Loucy (cell line): ENCODE measurements at regions not wholly inside any gene's neighbourhood (a gene's known extent, or its start where the extent isn't known, plus 50 kb on each side); places are given as distances from the start of the nearest gene placed in this dataset.

Source experiments
- H2AFZ ChIP-seq: fragments of 200-600 bp; sonication (generic); 2 replicates; pipeline ENCODE4 v1.6.0; 2016; ENCODE audit warnings: antibody characterized with exemption, mild to moderate bottlenecking, low read length, moderate library complexity
- H3F3A ChIP-seq: fragments of 200-600 bp; 2 replicates; pipeline ENCODE4 v1.6.0; 2016; ENCODE audit warnings: antibody characterized with exemption, low read depth, mild to moderate bottlenecking
- H3K27me3 ChIP-seq: fragments of 200-600 bp; sonication (generic); 2 replicates; pipeline ENCODE4 v1.6.1; 2014; ENCODE audit warnings: low read length, mild to moderate bottlenecking; ENCODE audit not compliant: insufficient read depth, poor library complexity, severe bottlenecking
- H3K36me3 ChIP-seq: fragments of 200-600 bp; sonication (generic); 2 replicates; pipeline ENCODE4 v1.6.1; 2016; ENCODE audit warnings: low read length; ENCODE audit not compliant: insufficient read depth
- H3K4me1 ChIP-seq: fragments of 200-600 bp; sonication (generic); 2 replicates; pipeline ENCODE4 v1.5.1; 2014; ENCODE audit warnings: low read length, mild to moderate bottlenecking; ENCODE audit not compliant: insufficient read depth, poor library complexity, severe bottlenecking
- H3K4me2 ChIP-seq: fragments of 200-600 bp; sonication (generic); 2 replicates; pipeline ENCODE4 v1.6.0; 2014; ENCODE audit warnings: antibody characterized with exemption, low read length, low read depth, mild to moderate bottlenecking; ENCODE audit not compliant: poor library complexity, severe bottlenecking
- H3K4me3 ChIP-seq: fragments of 200-600 bp; sonication (generic); 2 replicates; pipeline ENCODE4 v1.5.1; 2014; ENCODE audit warnings: low read length, mild to moderate bottlenecking, mixed read lengths; ENCODE audit not compliant: poor library complexity, severe bottlenecking
- H3K79me2 ChIP-seq: fragments of 200-600 bp; sonication (generic); 2 replicates; pipeline ENCODE4 v1.6.1; 2014; ENCODE audit warnings: low read length; ENCODE audit not compliant: insufficient read depth
- H3K9ac ChIP-seq: fragments of 200-600 bp; sonication (generic); 2 replicates; pipeline ENCODE4 v1.6.0; 2014; ENCODE audit warnings: mild to moderate bottlenecking, low read depth, low read length, moderate library complexity; ENCODE audit not compliant: poor library complexity, severe bottlenecking
- H3K9me2 ChIP-seq: fragments of 200-600 bp; sonication (generic); replicated peaks from 2 replicates; pipeline ENCODE4 v1.6.1; 2016; ENCODE audit warnings: low read depth, low read length, mixed read lengths
- H3K9me3 ChIP-seq: fragments of 200-600 bp; sonication (generic); 2 replicates; pipeline ENCODE4 v1.6.1; 2014; ENCODE audit warnings: mild to moderate bottlenecking, antibody characterized with exemption, low read length, low read depth; ENCODE audit not compliant: insufficient read depth
- H4K20me1 ChIP-seq: fragments of 200-600 bp; sonication (generic); 2 replicates; pipeline ENCODE4 v1.6.0; 2014; ENCODE audit warnings: antibody characterized with exemption, low read length, mild to moderate bottlenecking; ENCODE audit not compliant: insufficient read depth, poor library complexity, severe bottlenecking
- CTCF ChIP-seq: fragments of 200-600 bp; sonication (generic); conservative IDR thresholded peaks from 2 replicates; pipeline ENCODE4 v1.5.1; 2014; ENCODE audit warnings: mild to moderate bottlenecking, antibody characterized with exemption, low read length
- EZH2phosphoT487 ChIP-seq: fragments of 200-600 bp; IDR thresholded peaks from 2 replicates; pipeline ENCODE4 v1.6.1; 2018; ENCODE audit warnings: antibody characterized with exemption, mild to moderate bottlenecking, moderate library complexity, borderline replicate concordance

DNA sequence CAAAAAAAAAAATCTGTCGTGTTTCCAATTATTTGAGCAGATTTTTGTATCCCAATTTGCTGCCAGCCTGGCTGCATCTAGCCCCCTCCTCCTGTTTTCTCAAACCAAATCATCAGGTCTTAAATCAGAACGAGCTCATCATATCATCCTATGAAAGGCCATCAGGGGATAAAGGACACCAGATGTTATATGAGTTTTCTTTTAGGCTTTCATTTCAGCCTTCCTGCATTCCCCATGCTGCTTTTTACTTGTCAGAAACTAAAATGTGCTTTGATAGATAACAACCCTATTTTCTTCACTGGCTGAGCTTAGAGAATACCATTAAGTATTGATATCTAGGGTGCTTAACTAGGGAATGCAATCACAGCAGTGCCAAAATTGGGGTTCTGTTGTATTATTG is 968.4 kb upstream of the SLC35B3 start:
- H3K79me2 ChIP-seq: no peaks in the 10 kb centered on the region
- no peak overlapping the region for H3K4me3 ChIP-seq
- no peaks in the 10 kb centered on the region for H3K9me3 ChIP-seq
- H3K36me3 ChIP-seq: no peaks in the 10 kb centered on the region
- TF ChIP-seq CTCF (no peak), EZH2phosphoT487 (no peak)
- no peaks in the 10 kb centered on the region for H3K4me1 ChIP-seq
- no peaks in the 10 kb centered on the region for H3F3A ChIP-seq
- no peaks in the 10 kb centered on the region for H3K9me2 ChIP-seq
- no peaks in the 10 kb centered on the region for H4K20me1 ChIP-seq
- no peaks in the 10 kb centered on the region for H3K27me3 ChIP-seq
- H3K4me2 ChIP-seq: no peak overlapping the region
- H2AFZ ChIP-seq: no peak overlapping the region
- H3K9ac ChIP-seq: no peak overlapping the region

DNA sequence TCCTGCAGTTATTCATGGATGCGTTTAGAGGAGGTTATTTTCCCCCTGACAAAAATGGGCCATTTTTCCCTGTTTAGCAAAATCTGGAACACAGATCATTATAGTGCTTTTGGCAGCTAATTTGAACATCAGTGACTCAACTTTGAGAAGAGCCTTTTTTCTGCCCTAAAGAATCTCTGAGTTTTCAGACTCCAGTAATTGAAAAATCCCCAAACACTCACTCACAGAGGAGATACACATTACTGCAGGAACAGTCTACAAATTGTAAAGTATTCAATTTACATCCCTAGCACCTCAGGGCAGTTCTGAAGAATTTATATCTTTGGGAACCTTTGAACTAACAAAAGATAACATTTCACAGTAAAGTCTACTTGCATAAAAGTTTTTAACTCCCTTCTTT is 966.6 kb upstream of the SLC35B3 start:
- no peaks in the 10 kb centered on the region for H3K27me3 ChIP-seq
- no peak for TF ChIP-seq EZH2phosphoT487
- no peak for TF ChIP-seq CTCF
- H4K20me1 ChIP-seq: no peaks in the 10 kb centered on the region
- H3K36me3 ChIP-seq: no peaks in the 10 kb centered on the region
- H2AFZ ChIP-seq: no peak overlapping the region
- H3K9ac ChIP-seq: no peak overlapping the region
- no peak overlapping the region for H3K4me2 ChIP-seq
- no peaks in the 10 kb centered on the region for H3F3A ChIP-seq
- H3K9me2 ChIP-seq: no peaks in the 10 kb centered on the region
- no peaks in the 10 kb centered on the region for H3K4me1 ChIP-seq
- H3K79me2 ChIP-seq: no peaks in the 10 kb centered on the region
- H3K9me3 ChIP-seq: no peaks in the 10 kb centered on the region
- no peak overlapping the region for H3K4me3 ChIP-seq

- no peak overlapping the region for H3K4me3 ChIP-seq
- H3K9ac ChIP-seq: no peak overlapping the region
- H3K36me3 ChIP-seq: no peaks in the 10 kb centered on the region
- H2AFZ ChIP-seq: no peak overlapping the region
- no peak for TF ChIP-seq EZH2phosphoT487
- no peak for TF ChIP-seq CTCF
- 0 out of 2 replicates have a peak, but pooled peaks cover 3% of the 10 kb centered on the region for H3K9me3 ChIP-seq
- H3F3A ChIP-seq: no peaks in the 10 kb centered on the region
- H3K4me1 ChIP-seq: no peaks in the 10 kb centered on the region
- H4K20me1 ChIP-seq: no peaks in the 10 kb centered on the region
- no peaks in the 10 kb centered on the region for H3K27me3 ChIP-seq
- H3K9me2 ChIP-seq: no peaks in the 10 kb centered on the region
- H3K4me2 ChIP-seq: no peak overlapping the region
- no peaks in the 10 kb centered on the region for H3K79me2 ChIP-seq
These were observed 964.6 kb upstream of the SLC35B3 start for GRCh38 chr6:9399916-9400315.
